NCI-H748 (cell line): ENCODE measurements at regions not wholly inside any gene's neighbourhood (a gene's known extent, or its start where the extent isn't known, plus 50 kb on each side); places are given as distances from the start of the nearest gene placed in this dataset.
"Not testable (repeated sequence)": the region's sequence is repeated elsewhere in the genome, so short reads cannot be mapped to it uniquely, and the experiment has no call there.

Experiments
- DNase-seq: peaks from one replicate; lab custom pipeline; 2025; ENCODE audit not compliant: unreplicated experiment; lab: John Stamatoyannopoulos, UW

GRCh38 chr5:97478483-97478882 is 295.4 kb upstream of the RIOK2 start:
- DNase-seq, result no peak

DNA sequence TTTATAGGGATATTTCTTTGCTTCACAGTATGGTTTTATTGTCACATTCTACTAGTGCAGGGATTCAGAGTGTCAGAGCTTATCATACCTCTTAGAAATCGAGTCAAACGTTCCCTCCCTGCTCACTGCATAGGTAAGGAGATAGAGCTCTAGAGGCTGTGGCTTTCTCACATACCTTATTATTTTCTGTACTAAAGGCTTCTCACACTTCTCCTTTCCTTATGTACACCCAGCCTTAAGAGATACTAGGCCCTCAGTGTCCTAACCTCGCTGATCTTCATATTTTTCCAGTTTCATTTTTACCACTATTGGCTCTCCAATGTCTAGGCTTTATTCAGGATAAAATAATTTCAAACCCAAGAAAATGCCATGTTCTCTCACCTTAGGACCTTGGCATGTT is 297.3 kb upstream of the RIOK2 start:
- DNase-seq, result no peak

DNA sequence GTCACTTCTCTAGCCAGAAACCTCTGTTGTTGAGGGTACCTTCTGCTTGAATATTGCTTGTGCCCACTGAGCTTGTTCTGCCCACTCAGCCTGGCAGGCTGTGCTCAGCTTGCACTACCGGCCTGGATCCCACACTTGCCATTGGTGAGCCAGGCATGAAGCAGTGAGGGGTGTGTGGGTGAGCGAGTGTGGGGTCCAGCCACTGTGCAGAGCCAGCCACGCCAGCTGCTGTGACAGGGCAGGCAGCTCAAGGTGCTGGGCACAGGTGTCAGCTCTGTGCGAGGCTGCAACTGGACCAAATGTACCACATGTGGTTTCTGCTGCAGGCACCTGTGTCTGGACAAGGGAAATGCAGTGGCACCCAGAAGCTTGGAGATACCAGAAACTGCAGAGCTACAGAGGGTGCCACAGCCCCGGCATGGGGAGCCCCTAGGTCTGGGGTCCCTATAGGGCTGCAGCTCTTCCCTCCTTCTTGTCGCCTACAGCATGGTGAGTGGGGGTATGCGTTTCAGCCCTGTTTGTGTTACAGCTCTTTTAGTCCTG is 305.1 kb upstream of the RIOK2 start:
- DNase-seq, result no peak

DNA sequence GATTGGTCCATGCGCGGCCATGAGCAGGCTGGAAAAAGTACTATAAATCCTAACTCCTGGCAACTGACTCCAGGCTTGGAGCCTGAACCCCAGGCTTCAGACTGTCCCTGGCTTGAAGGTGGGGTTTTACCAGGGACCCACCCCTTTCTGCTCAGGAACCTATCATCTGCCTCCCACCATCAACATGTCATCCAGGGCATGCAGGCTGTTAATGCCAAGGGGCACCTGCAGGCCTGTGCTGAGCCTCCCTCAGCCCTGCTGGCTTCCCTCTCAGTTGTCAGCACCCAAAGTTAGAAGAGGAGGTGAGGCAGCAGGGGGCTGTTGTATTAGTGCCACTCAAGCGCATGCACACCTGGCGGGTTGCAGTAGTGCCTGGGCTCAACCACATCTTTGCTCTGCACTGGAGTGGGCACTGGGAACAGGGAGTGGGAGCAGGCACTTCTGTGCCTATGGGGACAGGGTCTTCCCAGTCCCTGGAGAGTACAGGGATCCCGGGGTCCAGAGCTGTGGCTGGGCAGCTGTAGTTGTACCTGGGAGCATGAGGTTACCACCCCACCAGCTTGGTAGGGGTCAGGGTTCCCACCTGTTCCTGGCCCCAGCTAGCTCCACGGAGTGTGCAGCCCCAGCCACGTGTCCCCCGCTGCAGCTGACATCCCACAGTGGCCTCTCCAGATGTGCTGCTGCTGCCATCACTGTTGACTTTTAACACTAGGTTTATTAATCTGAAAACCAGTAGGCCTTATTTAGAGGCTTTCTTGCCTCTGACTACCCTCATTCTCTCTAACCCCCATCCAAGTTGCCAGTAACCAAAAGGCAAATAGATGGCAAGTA is 306.2 kb upstream of the RIOK2 start:
- DNase-seq, result no peak

- DNase-seq, result no peak
These were observed 311.4 kb upstream of the RIOK2 start for GRCh38 chr5:97494465-97494864.

- DNase-seq, result no peak
These were observed 312.3 kb upstream of the RIOK2 start for GRCh38 chr5:97495301-97495700.

GRCh38 chr5:97496037-97496436 is 313.0 kb upstream of the RIOK2 start:
- no peak for DNase-seq

DNA sequence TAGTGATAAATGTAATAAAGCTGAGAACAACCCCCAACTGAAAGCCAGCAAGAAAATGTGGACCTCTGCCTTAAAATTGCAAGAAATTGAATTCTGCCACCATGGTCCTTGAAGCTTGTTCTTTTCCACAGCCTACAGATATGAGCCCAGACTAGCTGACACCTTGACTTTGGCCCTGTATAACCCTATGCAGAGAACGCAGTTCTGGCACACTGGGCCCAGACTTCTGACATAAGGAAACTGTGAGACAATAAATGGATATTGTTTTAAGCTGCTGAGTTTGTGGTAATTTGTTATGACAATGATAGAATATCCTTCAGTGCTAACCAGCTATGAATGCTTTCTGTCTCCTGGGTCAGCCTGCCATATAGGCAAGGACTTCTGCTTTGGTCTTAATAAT is 315.6 kb upstream of the RIOK2 start:
- no peak for DNase-seq

DNA sequence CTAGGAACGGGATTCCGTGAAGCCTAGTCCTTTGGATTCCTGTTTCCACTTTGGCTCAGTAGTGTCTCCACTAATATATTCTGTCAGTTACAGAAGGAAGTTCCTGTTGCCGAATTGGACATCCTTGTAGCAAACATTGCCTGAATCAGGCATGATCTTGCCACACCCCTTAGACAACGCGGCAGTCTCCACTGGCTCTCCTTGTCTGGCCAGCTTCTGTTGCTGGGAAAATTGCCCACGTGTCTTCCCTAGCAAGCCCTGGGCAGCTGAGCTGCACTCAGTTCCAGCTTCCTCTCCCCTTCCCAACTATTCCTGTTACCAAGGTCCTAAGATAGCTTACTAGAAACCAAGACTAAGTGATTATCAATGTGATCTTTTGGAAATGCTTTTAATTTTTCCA is 316.6 kb upstream of the RIOK2 start:
- no peak for DNase-seq

DNA sequence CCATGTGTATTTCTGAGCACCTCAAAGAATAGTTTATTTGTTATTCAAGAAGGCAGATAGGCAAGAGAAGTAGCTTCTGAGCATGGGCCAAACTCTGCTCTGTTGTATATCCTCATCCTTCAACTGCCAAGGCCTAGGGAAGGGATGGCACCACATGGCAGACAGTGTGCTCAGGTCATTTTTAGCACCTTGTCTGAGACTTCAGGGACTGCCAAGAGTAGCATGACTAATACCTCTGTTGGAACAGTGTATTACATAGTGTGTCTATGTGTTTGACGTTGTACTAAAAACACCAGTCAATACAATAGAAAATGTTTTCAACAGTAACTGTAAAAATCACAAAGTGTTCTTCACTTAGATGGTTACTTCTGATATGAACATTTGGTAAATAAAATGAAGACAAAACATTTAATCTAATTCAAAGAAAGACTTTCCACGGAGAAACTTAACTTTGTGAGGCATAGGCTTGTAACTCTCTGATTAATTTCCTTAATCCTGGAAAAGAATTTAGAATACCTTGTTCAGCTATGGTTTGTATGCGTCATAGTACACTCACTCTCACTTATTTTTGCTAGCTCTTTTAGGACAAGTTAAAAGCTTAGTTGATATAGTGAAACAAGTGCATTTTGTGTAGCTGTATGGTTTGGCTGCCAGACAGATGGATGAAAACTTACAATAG is 318.4 kb upstream of the RIOK2 start:
- DNase-seq, result no peak

DNA sequence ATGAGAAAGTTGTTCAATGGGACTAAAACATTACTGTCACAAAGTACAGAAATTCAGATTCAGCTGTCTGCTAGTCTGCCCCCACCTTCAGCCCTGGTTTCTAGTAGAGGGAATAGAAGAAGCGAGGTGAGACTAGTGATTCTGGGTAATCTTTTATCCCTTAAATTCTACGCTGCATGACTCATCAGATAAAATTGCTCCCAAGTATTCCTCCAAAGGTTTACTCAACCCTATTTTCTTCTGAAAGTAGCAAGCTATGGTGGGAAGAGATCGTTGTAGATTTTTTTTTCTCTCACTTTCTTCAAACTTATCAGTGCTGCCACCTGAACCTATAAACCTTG is 318.9 kb upstream of the RIOK2 start:
- DNase-seq, result no peak

DNA sequence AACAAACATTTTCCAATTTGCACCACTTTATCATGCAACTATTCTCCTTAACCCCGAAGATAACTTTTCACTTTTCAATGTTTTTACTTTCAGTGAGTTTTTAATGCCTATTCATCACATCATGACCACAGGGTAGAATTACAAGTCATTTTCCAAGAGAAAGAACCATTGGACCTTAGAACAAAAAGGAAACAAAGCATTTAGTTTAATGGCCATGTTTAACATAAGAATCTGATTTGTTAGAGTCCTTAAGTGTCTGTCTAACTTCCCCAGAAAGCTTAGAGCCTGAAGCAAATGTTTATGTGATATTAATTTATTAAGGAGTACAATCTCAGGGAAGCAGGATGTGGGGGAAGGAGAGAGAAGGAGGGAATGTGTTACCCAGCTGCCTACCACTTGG is 325.8 kb upstream of the RIOK2 start:
- no peak for DNase-seq

GRCh38 chr5:97519565-97519964 is 336.5 kb upstream of the RIOK2 start:
- not testable (repeated sequence) for DNase-seq

- DNase-seq, result not testable (repeated sequence)
These were observed 340.3 kb upstream of the RIOK2 start for GRCh38 chr5:97523336-97523735.

GRCh38 chr5:97525780-97526179 is 342.7 kb upstream of the RIOK2 start:
- DNase-seq, result no peak

DNA sequence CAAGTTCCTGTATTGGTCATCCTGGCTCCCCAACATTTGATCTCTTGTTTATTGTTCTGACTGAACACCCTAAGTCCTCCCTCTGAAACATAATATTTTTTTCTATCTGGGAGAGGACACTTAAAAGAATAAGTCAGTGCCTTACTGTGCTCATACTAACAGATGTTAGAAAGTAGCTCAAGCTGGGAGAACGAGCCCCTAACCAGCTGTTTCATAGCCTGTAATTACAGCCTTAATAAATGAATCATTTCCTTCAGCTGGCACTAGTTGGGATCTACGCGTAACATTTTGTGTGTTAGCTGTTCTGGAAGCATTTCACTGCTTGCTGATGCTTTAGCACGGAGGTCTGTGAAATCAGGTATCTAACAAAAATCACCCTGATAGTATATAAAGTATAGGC is 345.9 kb upstream of the RIOK2 start:
- DNase-seq, result no peak

GRCh38 chr5:97529354-97529985 is 346.4 kb upstream of the RIOK2 start:
- no peak for DNase-seq

DNA sequence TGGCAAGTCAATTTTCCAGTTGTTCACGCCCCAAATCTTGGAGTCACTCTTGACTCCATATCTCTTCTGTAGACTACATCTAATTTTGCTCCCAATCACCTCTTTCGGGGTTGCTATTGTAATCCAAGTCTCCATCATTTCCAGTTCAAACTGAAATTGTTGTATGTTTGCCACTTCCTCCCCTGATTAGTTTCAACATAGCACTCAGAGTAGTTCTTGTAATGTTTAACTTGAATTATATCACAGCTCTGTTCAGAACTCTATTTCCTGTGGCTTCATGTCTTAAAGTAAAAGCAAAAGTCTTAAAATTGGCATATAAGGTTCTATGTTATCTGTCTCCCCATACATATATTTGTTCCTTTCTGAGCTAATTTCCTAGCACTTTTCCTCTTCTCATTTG is 348.5 kb upstream of the RIOK2 start:
- no peak for DNase-seq

GRCh38 chr5:97534166-97534565 is 351.1 kb upstream of the RIOK2 start:
- DNase-seq, result peak; percentile 21

DNA sequence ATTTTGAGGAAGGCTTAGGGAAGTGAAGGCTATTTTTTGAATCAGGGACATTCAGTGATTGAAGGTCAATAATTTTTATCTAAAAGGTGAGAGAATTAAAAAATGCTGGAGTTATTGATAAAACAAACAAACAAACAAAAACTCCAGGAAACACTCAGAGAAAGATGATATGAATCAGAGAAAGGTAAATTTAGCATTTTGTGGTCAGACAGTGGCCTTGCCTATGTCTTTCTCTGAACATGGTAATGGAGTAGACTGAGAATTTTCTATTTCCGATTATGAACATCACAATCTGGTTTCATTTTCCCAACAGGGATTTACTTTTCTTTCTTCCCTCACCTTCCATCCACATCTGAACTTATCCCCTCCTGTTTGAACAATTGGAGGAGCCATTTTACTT is 353.6 kb upstream of the RIOK2 start:
- DNase-seq, result no peak

DNA sequence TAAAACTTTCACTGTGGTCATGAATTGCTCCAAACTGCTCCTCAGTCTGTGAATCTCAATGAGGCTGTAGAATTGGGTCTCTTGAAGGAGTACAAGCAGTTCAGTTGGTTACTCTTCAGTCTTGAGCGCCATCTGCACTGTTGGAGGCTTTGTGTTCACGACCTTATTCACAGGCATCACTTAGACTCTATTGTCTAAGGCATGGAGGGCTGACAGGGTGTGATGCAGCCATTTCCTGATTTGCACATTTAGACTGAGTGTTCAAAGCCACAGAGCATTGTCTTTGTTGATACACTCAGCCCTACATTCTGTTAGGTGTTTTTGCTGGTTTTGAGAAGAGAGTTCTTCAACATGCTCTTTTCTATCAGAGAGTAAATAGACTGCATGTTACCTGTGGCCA is 355.9 kb upstream of the RIOK2 start:
- no peak for DNase-seq

GRCh38 chr5:97541864-97542263 is 358.8 kb upstream of the RIOK2 start:
- no peak for DNase-seq
